T-helper 1 cell treated with Interleukin-12 subunit alpha and Interleukin-12 subunit beta and Interleukin-4 antibody, amounts not matched to agents 30 ng/mL and 1 ng/mL, for 36 hours (primary cell): ENCODE measurements at regions not wholly inside any gene's neighbourhood (a gene's known extent, or its start where the extent isn't known, plus 50 kb on each side); places are given as distances from the start of the nearest gene placed in this dataset.

Source experiments
- intact Hi-C: fragments of 100-400 bp; cut with micrococcal nuclease; formaldehyde crosslinking; loops from one replicate; pipeline ENCODE4 v1.15.1; 2024

DNA sequence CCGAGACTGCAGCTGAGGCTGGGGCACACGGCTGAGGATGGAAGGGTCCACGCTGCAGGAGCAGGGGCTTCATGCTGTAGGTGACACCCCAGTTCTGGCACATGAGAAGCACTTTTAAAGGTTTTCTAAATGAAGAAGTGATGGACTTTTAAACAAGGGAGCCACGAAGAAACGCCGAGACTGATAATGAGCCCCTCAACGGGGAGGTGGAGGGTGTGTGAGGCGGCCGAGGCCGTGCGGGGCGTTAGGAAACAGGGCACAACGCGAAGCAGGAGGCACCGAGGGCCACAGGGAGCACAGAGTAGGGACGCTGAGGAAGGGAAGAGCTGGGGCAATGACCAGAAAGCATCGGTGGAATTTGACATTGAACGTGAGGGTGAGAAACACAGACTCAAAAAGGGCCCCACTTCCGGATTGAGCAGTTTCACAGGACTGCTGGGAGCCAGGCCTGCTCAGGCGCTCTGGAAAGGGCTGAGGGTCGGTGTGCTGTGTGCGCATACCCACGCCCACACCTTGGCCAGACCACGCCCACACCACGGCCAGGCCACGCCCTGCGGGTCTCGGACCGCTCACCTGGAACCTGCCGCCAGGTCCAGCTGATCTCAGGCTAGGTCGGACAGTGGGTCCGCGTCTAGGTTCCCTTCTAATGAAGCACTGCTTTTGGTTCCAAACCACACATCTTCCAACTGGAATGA is 115.7 kb downstream of the GYPC start:
- intact Hi-C loops, result loop anchor here (10.0 kb wide), 1 partner anchor 877 kb away; no protein-coding TSS in a partner anchor

DNA sequence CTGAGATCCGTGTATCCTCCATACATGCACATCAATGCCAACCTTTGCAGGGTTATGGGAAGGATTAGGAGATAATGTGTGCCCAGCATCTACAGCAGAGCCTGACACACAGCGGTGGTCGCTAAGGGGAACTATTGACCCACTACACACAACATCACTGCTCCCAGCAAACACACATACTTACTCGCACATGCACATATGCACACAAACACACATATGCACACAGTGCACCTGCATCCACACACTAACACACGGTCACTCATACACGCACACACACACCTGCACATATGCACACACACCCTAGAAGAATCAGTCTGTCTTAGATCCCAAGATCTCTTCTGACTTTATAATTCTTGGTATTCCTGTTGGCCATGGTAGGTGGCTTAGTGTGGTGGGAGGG is 118.3 kb downstream of the GYPC start:
- intact Hi-C loops, result loop anchor here (10.0 kb wide), 1 partner anchor 879 kb away; no protein-coding TSS in a partner anchor

DNA sequence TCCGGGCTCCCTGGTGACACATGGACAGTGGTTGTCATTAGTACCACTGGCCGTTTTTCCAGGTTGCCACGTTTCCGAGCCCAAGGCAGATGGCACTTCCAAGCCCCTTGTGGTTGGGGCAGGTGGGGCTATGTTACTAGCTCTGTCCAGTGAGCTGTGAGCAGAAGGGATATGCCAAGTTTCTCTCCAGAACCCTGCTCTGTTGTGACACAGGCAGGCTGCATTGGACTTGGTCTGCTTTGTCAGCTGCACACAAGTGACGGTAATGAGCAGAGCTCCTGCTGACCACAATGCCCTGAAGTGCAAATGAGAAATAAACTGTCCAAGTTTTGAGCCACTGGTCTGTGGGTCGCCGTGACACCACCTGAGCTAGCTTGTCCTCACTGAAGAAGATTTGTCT is 118.8 kb downstream of the GYPC start:
- intact Hi-C loops, result loop anchor here (5.0 to 10.0 kb wide), 3 partner anchors 198 to 880 kb away; no protein-coding TSS in a partner anchor

DNA sequence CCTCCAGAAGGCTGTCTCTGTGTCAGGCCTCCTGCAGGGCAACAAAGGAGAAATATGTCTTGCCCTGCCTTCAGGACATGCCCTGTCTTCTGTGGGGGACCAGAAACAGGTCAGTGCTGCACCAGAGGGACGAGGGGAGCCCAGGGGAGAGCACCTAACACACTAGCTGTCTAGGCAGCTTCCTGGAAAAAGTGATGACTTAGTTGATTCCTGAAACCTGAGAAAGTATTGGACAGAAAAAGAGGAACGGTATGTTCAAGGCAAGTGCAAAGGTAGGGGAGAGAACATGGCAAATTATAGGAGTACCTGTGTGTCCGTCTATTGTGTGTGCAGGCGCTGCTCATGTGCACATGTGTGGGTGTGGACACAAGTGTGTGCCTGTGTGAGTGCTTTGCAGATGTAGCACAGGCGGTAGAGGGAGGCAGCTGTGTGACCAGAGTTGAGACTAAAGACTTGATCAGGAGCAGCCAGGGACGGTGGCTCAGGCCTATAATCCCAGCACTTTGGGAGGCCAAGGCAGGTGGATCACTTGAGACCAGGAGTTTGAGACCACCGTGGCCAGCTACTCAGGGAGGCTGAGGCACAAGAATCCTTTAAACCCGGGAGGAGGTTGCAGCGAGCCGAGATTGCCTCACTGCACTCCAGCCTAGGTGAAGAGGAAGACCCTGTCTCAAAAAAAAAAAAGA is 119.5 kb downstream of the GYPC start:
- intact Hi-C loops, result loop anchor here (5.0 to 10.0 kb wide), 3 partner anchors 197 to 881 kb away; no protein-coding TSS in a partner anchor

DNA sequence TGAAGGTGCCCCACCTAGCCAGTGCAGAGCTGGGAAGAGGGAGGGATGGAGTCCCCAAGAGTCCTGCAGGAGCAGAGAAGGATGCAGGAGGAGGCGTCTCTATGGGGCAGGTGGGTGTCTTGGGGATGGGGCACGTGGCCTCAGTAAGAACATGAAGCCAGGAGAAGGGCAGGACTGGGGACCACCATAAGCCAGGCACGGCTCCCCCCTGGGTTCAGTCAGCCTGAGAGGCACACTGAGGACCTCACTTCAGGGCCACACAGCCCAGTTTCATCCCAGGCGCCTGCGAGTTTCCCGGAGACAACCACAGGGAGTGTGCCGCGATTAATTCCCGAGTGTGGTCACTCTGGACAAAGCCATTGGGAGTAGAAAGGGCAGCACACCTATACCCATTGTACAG is 120.3 kb downstream of the GYPC start:
- intact Hi-C loops, result loop anchor here (5.0 to 10.0 kb wide), 3 partner anchors 196 to 881 kb away; no protein-coding TSS in a partner anchor

DNA sequence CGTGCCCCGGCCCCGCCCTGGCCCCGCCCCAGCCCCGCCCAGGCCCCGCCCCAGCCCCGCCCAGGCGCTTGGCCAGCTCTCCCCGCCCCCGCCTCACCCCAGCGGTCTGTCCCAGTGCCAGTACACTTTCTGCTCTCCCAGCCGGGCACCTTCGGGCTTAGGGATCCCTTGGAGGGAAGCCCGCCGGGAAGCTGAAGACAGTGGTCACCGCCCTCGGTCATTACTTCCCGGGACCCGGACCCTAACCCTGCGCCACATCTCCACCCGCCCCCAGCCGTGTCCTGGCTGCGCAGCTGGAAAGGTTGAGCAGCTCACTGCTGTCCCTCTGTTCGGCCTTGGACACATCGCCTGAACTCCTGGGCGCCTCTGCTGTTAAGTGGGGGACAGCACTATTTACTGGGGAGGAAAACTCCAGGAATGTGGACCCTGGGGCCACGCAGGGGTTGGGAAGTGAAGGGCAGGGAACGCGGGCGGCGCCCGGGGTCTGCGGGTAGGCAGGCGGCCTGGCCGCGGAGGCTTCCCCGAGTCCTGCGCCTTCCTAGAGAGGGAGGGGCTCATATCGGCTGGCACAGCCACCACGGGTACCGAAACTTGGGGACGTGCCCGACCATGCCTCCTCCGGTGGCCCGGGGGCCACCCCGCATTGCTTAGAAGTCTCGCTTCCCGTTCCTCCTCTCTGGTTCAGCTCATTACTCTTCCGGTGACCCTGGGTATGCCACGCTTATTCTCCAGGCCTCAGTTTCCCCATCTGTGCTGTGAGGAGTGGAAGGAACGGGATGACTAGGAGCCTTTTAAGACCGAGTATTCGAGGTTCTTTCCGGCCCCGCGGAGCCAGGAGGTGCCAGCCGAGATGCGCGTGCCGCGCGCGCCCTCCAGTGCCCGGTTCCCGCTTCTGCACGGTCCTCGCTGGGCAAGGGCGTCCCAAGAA is 121.0 kb downstream of the GYPC start:
- intact Hi-C loops, result loop anchor here (1.0 to 10.0 kb wide), 9 partner anchors 15 to 882 kb away; no protein-coding TSS in a partner anchor

DNA sequence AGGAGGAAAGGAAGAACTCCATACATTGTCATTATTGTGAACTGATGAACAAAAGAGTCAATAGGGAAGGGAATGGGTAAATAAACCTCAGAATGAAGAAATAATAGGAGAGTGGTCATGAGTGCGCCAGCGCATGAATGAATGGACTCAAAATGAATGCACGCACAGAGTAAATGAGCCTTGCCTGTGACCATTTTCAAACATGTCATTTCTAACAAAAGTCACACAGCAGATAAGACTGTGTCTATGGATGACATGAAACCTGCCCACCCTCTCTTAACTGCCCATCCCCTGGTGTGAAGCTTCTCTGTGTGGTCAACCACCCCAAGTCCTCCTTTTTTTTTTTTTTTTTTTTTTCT is 121.1 kb upstream of the TEX51 start:
- intact Hi-C loops, result loop anchor here (1.0 to 10.0 kb wide), 9 partner anchors 15 to 883 kb away; no protein-coding TSS in a partner anchor

DNA sequence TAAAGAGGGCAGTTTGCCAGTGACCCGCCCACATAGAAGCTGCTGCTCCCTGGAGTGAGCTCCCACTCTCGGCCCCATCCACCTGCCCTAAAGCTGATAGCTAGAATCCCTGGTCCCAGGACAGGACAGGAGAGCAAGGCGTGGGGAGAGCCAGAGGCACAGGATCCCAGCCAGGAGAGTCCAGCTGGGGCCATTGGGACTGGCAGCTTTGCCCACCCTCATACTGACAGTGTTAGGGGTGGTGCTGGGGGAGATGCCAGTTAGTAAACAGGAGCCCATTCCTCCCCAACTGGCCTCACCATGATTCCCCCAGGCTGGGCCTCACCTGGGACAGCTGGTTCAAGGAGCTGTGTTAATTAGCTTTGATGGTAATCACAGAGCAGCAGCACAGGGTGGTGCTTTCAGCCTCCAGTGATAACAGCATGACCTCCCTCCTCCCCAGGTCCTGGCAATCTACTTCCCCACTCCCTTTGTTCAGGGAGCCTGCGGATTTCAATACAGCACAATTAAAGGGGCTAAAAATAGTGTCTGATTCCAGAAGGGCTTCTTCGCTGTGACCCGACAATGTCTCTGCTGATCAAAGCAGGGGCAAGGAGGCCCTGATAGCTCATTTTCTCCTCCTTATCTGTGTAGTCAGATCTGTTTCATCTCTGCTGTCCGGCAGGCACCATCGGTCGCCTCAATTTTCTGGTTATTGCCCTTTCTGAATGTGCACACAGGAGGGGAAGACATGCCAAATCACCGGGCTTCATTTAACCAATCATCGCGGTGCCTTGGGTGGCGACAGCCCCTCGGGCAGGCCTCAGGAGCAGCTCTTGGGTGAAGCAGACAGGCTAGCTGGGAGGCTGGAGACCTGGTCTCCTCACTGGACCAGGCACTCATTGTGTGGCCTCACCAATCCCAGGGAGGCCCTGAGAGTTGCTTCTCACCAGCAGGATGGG is 119.9 kb upstream of the TEX51 start:
- intact Hi-C loops, result loop anchor here (5.0 to 10.0 kb wide), 3 partner anchors 193 to 884 kb away; no protein-coding TSS in a partner anchor

GRCh38 chr2:126781206-126781605 is 117.5 kb upstream of the TEX51 start:
- intact Hi-C loops, result no loop called here

- intact Hi-C loops, result no loop called here
Measured at GRCh38 chr2:126781806-126782205, 116.9 kb upstream of the TEX51 start.

- intact Hi-C loops, result no loop called here
Measured at GRCh38 chr2:126782648-126783047, 116.0 kb upstream of the TEX51 start.

- intact Hi-C loops, result no loop called here
Measured at GRCh38 chr2:126783341-126783740, 115.3 kb upstream of the TEX51 start.

DNA sequence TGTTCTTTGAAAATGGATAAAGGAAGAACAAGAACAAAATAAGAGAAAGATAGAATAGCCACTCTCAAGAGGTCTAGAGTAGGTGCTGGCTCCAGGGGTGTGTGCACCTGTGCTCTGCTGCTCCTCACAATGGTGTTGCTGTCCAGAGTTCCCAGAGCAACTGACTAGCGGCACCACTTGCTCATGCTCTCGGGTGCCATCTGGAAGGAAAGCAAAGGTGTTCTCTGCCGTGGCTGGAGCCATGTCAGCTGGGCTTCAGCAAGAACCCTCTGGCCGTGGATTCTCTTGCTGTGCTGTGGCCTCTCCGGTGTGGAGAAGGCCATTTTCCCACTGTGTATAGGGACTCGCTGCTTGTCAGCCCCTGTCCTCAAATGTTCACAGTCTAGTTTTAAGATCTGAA is 114.6 kb upstream of the TEX51 start:
- intact Hi-C loops, result no loop called here

GRCh38 chr2:126784621-126785020 is 114.1 kb upstream of the TEX51 start:
- intact Hi-C loops, result no loop called here

- intact Hi-C loops, result no loop called here
Measured at GRCh38 chr2:126785236-126785635, 113.5 kb upstream of the TEX51 start.

- intact Hi-C loops, result no loop called here
Measured at GRCh38 chr2:126785862-126786261, 112.8 kb upstream of the TEX51 start.

GRCh38 chr2:126786765-126787164 is 111.9 kb upstream of the TEX51 start:
- intact Hi-C loops, result no loop called here

- intact Hi-C loops, result no loop called here
Measured at GRCh38 chr2:126787289-126787688, 111.4 kb upstream of the TEX51 start.

DNA sequence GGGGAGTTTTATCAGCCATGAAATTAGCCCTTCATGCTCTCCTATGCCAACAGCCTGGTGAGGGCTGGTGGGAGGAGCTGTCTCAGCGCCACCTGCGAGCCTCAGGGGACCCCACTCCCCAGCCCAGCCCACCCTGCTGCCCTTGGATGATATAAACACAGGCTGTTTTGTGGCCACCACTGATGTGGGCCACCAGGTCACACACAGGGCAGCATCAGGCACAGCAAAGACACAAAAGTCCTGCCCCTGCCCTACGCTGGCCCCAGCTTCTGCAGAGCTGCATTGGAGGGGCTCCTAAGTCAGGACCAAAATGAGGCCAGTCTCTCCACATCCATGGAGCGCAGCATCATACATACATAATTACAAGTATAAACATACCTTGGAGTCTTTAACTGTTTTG is 110.6 kb upstream of the TEX51 start:
- intact Hi-C loops, result no loop called here

- intact Hi-C loops, result no loop called here
Measured at GRCh38 chr2:126788652-126789051, 110.0 kb upstream of the TEX51 start.
